ENCODE measurements at regions not wholly inside any gene's neighbourhood (a gene's known extent, or its start where the extent isn't known, plus 50 kb on each side); places are given as distances from the start of the nearest gene placed in this dataset.

DNA sequence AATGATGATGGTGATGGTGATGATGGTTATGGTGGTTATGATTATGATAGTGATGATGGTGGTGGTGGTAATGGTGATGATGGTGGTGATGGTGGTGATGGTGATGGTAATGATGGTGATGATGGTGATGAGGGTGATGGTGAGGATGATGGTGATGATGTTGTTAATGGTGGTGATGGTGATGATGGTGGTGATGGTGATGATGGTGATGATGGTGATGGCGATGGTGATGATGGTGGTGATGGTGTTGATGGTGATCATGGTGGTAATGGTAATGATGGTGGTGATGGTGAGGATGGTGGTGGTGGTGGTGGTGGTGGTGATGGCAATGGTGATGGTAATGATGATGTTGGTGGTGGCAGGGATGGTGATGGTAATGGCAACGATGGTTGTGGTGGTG lies 1222.5 kb downstream of the BRD1 start:
- WGBS, 3 donors, result 88 to 97% (median 94%) methylated on average over 2 of the region's 2 CpGs
- TF ChIP-seq, protein P1, sequence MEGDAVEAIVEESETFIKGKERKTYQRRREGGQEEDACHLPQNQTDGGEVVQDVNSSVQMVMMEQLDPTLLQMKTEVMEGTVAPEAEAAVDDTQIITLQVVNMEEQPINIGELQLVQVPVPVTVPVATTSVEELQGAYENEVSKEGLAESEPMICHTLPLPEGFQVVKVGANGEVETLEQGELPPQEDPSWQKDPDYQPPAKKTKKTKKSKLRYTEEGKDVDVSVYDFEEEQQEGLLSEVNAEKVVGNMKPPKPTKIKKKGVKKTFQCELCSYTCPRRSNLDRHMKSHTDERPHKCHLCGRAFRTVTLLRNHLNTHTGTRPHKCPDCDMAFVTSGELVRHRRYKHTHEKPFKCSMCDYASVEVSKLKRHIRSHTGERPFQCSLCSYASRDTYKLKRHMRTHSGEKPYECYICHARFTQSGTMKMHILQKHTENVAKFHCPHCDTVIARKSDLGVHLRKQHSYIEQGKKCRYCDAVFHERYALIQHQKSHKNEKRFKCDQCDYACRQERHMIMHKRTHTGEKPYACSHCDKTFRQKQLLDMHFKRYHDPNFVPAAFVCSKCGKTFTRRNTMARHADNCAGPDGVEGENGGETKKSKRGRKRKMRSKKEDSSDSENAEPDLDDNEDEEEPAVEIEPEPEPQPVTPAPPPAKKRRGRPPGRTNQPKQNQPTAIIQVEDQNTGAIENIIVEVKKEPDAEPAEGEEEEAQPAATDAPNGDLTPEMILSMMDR (IDR thresholded peaks at IDR 0.05), result no peak
- H3K9me3 ChIP-seq, result no peaks in the 10 kb centered on the region
- ATAC-seq (no peak), DNase-seq (no peak)
- no peaks in the 10 kb centered on the region for H3K36me3 ChIP-seq (ENCODE audit: insufficient read depth in 1 of 2, low read depth in 1 of 2)
- H3K27me3 ChIP-seq (ENCODE audit: insufficient read depth in 3 of 3, low read length in 2 of 3), result no peaks in the 10 kb centered on the region
- intact Hi-C loops (cut with DNase I), result no loop called here
- H3K4me1 ChIP-seq, result no peaks in the 10 kb centered on the region
- no peak overlapping the region for H3K4me3 ChIP-seq
- no peak overlapping the region for H3K27ac ChIP-seq

DNA sequence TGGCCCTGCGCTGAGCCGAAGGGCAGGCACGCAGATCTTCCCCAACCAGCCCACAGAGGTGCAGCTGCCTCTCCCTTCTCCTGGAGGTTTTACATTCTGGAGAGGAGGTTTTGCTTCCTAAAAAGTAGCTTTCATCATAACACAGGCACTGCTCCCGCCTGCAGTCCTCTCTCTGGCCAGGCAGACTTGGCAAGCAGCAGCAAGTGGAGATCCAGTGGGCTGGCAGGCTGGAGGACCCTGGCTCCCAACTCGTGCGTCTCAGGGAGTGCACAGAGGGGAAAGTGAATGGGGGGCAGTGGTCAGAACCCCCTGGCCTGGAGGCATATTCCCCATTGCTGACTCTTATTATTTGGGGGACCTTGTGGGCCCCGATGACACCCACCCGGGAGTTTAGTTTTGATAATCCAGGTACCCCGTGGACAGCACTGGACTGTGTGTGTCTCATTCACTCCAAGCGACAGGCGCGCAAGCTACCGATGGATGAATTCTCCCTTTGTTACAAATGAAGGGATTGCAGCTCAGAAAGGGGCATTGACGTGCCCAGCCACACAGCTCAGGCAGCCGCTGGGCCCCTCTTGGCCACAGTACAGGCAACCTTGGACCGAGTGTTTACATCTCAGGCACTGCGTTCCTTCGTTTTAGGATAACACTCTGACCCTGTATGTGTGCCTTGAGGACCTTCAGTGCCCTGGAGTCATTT lies 1223.9 kb downstream of the BRD1 start:
- intact Hi-C loops (cut with DNase I), result no loop called here
- 78 to 86% (median 83%) methylated on average over 18 of the region's 18 CpGs for WGBS, 3 donors
- no peak for DNase-seq
- Histone ChIP-seq H3K27me3 (ENCODE audit: insufficient read depth in 3 of 3, low read length in 2 of 3) (no peaks in the 10 kb centered on the region), H3K27ac (no peak overlapping the region), H3K9me3 (peaks cover 2% of the 10 kb centered on the region), H3K36me3 (ENCODE audit: insufficient read depth in 1 of 2, low read depth in 1 of 2) (no peaks in the 10 kb centered on the region), H3K4me1 (no peaks in the 10 kb centered on the region), H3K4me3 (no peak overlapping the region)
- TF ChIP-seq, protein P1 (IDR thresholded peaks at IDR 0.05), result no peak
- ATAC-seq, result no peak

DNA sequence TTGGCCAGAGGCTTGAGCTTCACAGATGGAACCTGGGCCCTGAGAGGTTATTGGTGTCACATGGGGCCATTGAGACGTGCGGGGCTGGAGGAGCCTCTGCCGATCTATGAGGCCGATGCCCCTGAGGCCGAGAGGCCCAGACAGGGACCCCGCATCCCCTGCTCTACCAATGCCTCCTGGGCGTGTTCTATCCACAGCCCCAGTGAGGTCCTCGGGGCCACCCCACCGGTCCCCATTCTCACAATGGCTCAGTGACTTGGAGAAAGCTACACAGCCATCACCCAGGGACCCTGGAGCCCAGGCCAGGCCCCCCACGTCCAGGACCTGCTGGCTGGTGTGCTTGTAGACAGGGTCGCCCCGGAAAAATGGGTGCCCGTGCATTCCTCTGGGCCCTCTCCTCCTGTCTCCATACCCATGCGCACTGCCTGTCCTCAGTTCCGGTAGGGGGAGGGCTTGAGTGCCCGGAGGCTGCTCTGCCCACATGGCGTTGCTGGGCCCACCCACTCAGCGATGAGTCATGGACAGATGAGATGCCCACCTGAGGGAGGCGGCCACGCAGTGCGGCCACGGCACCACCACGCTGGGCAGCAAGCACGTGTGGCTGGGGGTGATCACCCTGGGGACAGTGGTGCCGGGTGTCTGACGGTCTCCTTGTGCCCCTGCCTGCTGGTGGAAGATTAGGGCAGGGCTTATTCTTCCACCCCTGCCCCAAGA lies 1224.7 kb downstream of the BRD1 start:
- Histone ChIP-seq H3K36me3 (ENCODE audit: insufficient read depth in 1 of 2, low read depth in 1 of 2) (no peaks in the 10 kb centered on the region), H3K27me3 (ENCODE audit: insufficient read depth in 3 of 3, low read length in 2 of 3) (no peaks in the 10 kb centered on the region), H3K27ac (no peak overlapping the region), H3K4me3 (no peak overlapping the region), H3K4me1 (no peaks in the 10 kb centered on the region), H3K9me3 (peaks cover 4% of the 10 kb centered on the region)
- WGBS, 3 donors, result 86 to 90% (median 87%) methylated on average over 25 to 26 of the region's 26 CpGs
- intact Hi-C loops (cut with DNase I), result no loop called here
- DNase-seq, result no peak
- TF ChIP-seq, protein P1 (IDR thresholded peaks at IDR 0.05), result no peak
- ATAC-seq, result no peak

DNA sequence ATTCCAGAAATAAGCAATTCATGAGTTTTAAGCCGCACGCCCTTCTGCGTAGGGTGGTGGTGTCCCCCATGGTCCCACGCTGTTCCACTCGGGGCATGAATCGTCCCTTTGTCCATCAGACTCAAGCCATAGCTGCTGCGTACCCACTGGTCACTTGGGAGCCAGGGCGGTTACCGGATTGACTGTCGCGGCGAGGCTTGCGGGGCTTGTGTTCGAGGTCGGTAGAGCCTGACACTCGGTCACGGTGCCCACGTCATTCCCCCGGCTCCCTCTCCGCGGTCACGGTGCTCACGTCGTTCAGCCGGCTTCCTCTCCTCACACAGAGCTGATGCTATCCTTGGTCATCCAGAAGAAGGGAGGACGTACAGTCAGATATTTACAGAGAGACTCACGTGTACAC lies 1227.0 kb downstream of the BRD1 start:
- H3K27me3 ChIP-seq (ENCODE audit: insufficient read depth in 3 of 3, low read length in 2 of 3), result no peaks in the 10 kb centered on the region
- H3K4me1 ChIP-seq, result no peaks in the 10 kb centered on the region
- TF ChIP-seq, protein P1 (IDR thresholded peaks at IDR 0.05), result no peak
- peaks cover 4% of the 10 kb centered on the region for H3K9me3 ChIP-seq
- intact Hi-C loops (cut with DNase I), result no loop called here
- 88 to 90% (median 89%) methylated on average over 27 of the region's 27 CpGs for WGBS, 3 donors
- no peaks in the 10 kb centered on the region for H3K36me3 ChIP-seq (ENCODE audit: insufficient read depth in 1 of 2, low read depth in 1 of 2)
- no peak overlapping the region for H3K27ac ChIP-seq
- ATAC-seq, result no peak
- no peak overlapping the region for H3K4me3 ChIP-seq
- no peak for DNase-seq

Measured in psoas muscle (tissue), 7 donors.